ENCODE measurements at regions not wholly inside any gene's neighbourhood (a gene's known extent, or its start where the extent isn't known, plus 50 kb on each side); places are given as distances from the start of the nearest gene placed in this dataset.
"Not testable (repeated sequence)": the region's sequence is repeated elsewhere in the genome, so short reads cannot be mapped to it uniquely, and the experiment has no call there.

- no peak for DNase-seq
These were observed 414.6 kb upstream of the ARPP21 start for GRCh38 chr3:35224565-35225295.

- DNase-seq, result no peak
These were observed 398.1 kb upstream of the ARPP21 start for GRCh38 chr3:35241236-35241635.

GRCh38 chr3:35254917-35255316 is 384.4 kb upstream of the ARPP21 start:
- DNase-seq, result no peak

- DNase-seq, result no peak
These were observed 381.7 kb upstream of the ARPP21 start for GRCh38 chr3:35257641-35258040.

GRCh38 chr3:35262406-35262805 is 376.9 kb upstream of the ARPP21 start:
- no peak for DNase-seq

- DNase-seq, result no peak
These were observed 375.8 kb upstream of the ARPP21 start for GRCh38 chr3:35263477-35263876.

- not testable (repeated sequence) for DNase-seq
These were observed 373.3 kb upstream of the ARPP21 start for GRCh38 chr3:35266065-35266464.

- DNase-seq, result no peak
These were observed 363.6 kb upstream of the ARPP21 start for GRCh38 chr3:35275768-35276167.

- no peak for DNase-seq
These were observed 362.8 kb upstream of the ARPP21 start for GRCh38 chr3:35276568-35276967.

- DNase-seq, result no peak
These were observed 347.7 kb upstream of the ARPP21 start for GRCh38 chr3:35291471-35292236.

GRCh38 chr3:35292568-35292967 is 346.8 kb upstream of the ARPP21 start:
- DNase-seq, result no peak

- DNase-seq, result no peak
These were observed 343.4 kb upstream of the ARPP21 start for GRCh38 chr3:35295906-35296305.

GRCh38 chr3:35296533-35296932 is 342.8 kb upstream of the ARPP21 start:
- DNase-seq, result no peak

GRCh38 chr3:35296944-35297343 is 342.4 kb upstream of the ARPP21 start:
- not testable (repeated sequence) for DNase-seq

GRCh38 chr3:35305406-35305805 is 333.9 kb upstream of the ARPP21 start:
- no peak for DNase-seq

GRCh38 chr3:35307296-35307695 is 332.0 kb upstream of the ARPP21 start:
- DNase-seq, result no peak

- DNase-seq, result not testable (repeated sequence)
These were observed 322.5 kb upstream of the ARPP21 start for GRCh38 chr3:35316841-35317240.

GRCh38 chr3:35320646-35321407 is 318.5 kb upstream of the ARPP21 start:
- no peak for DNase-seq

GRCh38 chr3:35322070-35322469 is 317.3 kb upstream of the ARPP21 start:
- DNase-seq, result no peak

- DNase-seq, result no peak
These were observed 303.6 kb upstream of the ARPP21 start for GRCh38 chr3:35335703-35336102.

- DNase-seq, result no peak
These were observed 302.7 kb upstream of the ARPP21 start for GRCh38 chr3:35336601-35337000.

GRCh38 chr3:35338186-35338585 is 301.1 kb upstream of the ARPP21 start:
- DNase-seq, result no peak

GRCh38 chr3:35380196-35380595 is 259.1 kb upstream of the ARPP21 start:
- no peak for DNase-seq

GRCh38 chr3:35383216-35383615 is 256.1 kb upstream of the ARPP21 start:
- no peak for DNase-seq

All from activated gamma-delta T cell treated with Interleukin-2 at 50 U/mL for 16 hours (primary cell).